Activated CD4-positive, CD25-positive, alpha-beta regulatory T cell treated with anti-CD3 and anti-CD28 coated beads, Interleukin-2, amount 50 U/mL, for 24 hours (primary cell): ENCODE measurements at regions not wholly inside any gene's neighbourhood (a gene's known extent, or its start where the extent isn't known, plus 50 kb on each side); places are given as distances from the start of the nearest gene placed in this dataset.
"Not testable (repeated sequence)": the region's sequence is repeated elsewhere in the genome, so short reads cannot be mapped to it uniquely, and the experiment has no call there.

Source experiments
- ATAC-seq, 2 donors: fragments of 150-1000 bp; cut with Tn5 transposase; one replicate each; pipeline ENCODE4 v1.10.0; 2021; ENCODE audit warnings: mild to moderate bottlenecking in 1 of 2, moderate library complexity in 1 of 2

- no peak for ATAC-seq
These were observed 516.7 kb upstream of the TMEM132C start for GRCh38 chr12:127750076-127750840.

DNA sequence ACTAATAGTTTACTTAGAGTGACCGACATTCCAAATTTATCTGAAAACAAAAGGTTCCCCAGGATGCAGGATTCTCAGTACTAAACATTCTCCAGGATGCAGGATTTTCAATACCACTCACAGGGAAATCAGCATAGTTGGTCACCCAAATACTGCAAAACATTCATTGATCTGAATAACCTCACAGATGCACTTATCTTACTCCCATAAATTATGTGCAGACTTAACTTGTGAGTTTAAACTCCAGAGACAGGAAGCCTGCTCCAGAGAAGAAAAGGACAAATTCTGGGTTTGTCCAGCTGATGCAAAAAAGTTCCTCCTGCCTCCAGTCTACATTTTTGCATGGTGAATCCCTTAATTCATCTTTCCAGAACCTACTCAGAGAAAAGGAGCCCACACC, 514.2 kb upstream of the TMEM132C start:
- no peak for ATAC-seq

- no peak for ATAC-seq
These were observed 506.6 kb upstream of the TMEM132C start for GRCh38 chr12:127760357-127760756.

- no peak for ATAC-seq
These were observed 506.0 kb upstream of the TMEM132C start for GRCh38 chr12:127760996-127761395.

DNA sequence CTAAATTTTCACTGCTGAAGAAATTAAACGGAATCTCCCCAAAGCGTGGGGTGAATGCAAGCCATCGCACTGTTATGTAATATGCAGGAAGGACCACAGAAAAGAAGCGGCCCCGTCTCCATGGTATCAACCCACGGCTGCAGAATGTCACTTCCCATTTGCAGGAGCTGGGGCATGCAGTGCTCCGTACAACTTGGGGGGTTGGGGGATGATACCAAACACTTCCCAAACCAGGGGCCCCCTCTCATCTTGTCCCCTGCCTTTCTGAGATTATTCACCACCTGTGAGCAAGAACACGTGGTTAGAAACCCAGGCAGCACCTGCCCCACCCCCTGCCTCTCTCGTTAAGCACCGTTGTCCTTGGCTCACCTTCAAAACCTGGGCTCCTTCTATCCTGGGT, 505.1 kb upstream of the TMEM132C start:
- no peak for ATAC-seq

GRCh38 chr12:127767656-127768055, 499.3 kb upstream of the TMEM132C start:
- ATAC-seq = no peak

- no peak for ATAC-seq
These were observed 496.9 kb upstream of the TMEM132C start for GRCh38 chr12:127770118-127770517.

DNA sequence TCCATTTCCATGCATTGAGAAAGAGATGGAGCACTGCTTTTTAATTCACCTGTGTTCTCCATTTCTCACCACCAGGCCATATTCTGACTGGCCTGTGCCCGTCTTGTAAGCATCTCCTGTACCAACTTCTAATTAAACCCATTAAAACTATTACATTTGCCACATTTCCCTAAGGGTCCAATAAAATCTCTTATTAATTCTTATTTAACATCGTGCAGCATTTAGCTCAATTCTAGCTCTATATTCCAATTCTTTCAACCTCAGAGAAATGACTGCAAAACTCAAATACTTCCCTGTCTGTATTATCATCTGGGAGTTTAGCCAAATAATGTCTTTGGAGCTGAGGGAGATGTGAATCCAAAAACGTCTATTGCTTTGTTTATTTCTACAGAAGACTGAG, 495.4 kb upstream of the TMEM132C start:
- no peak for ATAC-seq

DNA sequence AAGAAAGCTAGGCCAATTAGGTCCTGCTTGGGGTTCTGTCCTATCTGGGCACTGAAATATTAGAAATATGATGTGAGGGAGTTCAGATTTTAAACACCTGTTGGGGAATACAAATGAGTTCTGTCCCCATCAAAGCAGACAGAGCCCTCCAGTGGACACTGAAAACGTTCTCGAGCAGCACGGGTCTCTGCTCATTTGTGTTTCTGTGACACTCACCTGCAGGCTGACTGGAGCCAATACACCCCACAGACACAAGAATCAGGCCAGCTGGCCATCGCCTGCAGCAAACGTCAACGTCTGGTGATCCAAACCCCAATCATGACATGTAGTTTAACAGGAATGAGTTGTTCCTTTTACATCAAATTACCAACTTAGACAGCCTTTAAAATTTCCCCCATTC, 493.4 kb upstream of the TMEM132C start:
- ATAC-seq = no peak

GRCh38 chr12:127774828-127775227, 492.1 kb upstream of the TMEM132C start:
- no peak for ATAC-seq

DNA sequence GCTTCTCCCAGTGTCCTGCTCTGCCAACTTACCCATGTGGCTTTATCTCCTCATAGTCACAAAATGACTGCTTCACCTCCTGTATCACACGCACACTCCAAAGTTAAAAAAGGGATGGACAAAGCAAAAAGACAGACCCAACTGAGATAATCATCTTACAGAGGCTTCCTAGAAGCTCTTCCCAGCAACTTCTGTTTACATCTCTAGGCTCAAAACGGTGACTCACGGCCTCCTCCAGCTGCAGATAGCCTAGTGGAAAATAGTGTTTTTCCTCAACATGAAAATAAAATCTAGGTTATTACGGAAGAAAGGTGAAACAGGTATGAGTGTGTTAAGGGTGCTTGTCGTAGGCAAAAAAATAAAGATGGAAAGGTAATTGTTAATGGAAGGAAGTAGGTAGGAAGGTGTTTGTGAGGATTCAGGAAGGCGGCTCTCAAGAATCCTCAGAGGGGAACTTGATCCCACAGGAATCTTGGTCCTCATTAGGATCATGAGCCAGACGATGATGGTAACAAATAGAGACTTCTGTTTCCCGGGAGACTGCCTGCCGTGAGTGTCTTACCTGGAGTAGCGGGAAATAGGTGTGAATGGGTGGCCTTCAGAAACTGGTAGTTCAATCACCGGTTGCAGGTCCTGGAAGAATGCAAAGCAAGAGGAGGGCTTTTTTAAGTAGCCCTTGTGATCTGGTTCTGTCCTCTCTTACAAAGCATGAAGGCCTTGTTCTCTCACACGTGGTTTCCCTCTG, 487.5 kb upstream of the TMEM132C start:
- no peak for ATAC-seq

DNA sequence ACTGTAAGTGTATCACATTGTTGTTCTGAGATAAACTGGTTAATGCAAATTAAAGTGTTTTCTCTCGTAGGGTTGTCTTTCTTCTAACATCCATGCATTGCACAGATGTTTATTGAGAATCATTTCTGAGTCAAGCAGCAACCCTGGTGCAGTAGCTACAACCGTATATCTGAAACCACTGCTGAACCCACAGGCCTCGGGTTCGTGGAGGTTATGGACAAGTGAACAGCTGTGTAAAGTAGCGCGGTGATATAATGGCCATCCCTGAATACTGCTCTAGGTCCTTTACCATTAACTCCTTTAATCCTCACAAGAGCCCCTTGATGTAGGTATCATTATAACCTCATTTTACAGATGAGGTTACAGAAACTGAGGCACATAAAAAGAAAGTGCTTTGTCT, 486.1 kb upstream of the TMEM132C start:
- ATAC-seq = no peak

DNA sequence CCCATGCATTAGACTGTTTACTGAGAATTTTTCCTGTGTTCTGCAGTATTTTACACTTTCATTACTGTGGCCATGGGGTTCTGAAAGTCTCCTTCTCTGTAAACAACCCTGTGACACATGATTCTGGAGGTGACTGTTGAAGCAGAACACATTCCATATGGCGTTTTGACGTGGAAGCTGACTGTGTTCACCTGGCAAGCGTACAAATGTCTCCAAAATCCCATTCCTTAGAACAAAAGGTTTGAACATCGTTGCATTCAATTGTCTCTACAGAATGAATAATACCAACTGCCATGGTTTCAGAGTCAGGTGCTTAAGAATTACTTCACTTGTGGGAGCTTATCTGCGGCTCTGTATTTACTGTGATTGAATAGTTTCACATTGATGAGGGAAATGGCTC, 485.6 kb upstream of the TMEM132C start:
- ATAC-seq = no peak

GRCh38 chr12:127785540-127785939, 481.4 kb upstream of the TMEM132C start:
- no peak for ATAC-seq

- ATAC-seq = no peak
These were observed 480.9 kb upstream of the TMEM132C start for GRCh38 chr12:127785986-127786590.

- no peak for ATAC-seq
These were observed 479.4 kb upstream of the TMEM132C start for GRCh38 chr12:127787544-127787943.

DNA sequence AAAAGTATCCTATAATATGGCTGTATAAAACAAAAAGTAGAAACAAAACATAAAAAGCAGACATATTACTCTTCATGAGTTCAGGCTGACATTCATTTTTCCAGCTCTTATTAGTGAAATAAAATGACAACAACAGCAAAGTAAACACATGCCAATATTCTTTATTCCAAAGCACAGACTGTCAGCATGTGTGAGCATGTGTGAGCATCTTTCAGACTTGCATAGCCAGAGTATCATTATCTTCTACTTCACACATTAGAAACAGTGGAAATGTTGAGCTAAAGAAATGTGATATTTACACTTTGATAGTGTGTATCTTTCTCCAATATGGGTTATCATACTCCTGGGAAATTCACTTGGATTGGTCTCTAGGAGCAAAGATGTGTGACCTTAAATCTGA, 476.6 kb upstream of the TMEM132C start:
- no peak for ATAC-seq

DNA sequence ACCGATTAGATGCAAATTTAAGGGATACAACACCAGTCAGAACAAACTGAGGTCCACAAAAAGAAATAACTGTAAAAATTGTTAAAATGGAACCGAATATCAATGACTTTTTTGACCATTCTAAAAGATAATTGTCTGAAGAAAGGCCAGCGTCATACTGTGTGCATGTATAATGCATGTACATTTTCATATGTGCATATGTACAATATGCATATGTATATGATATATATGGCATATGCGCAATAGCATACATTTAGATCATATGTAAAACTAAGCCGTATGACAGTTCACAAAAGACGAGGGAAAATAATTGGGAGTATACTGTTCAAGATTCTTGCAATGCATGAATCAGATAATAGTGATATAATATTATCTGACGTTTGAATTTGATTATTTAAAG, 475.8 kb upstream of the TMEM132C start:
- ATAC-seq = no peak

- ATAC-seq = no peak
These were observed 469.1 kb upstream of the TMEM132C start for GRCh38 chr12:127797918-127798317.

DNA sequence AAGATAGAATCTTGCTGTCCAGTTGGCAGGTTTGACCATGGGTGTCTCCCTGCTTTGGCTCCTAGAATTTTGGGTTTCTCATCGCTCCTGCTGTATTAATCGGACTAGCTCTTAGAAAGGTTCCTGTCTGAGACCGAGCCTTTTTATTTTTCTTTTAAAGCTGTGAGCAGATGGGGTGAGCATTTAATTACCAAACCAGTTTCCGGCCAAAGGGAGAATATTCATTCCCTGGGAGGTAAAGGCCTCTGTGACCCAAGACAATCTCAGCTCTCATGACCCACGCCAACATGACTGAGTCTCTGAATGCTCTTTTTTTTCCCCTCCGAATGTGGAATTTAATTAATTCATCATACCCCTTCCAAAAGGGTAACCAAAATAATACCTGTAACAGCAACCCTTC, 464.7 kb upstream of the TMEM132C start:
- ATAC-seq = no peak

DNA sequence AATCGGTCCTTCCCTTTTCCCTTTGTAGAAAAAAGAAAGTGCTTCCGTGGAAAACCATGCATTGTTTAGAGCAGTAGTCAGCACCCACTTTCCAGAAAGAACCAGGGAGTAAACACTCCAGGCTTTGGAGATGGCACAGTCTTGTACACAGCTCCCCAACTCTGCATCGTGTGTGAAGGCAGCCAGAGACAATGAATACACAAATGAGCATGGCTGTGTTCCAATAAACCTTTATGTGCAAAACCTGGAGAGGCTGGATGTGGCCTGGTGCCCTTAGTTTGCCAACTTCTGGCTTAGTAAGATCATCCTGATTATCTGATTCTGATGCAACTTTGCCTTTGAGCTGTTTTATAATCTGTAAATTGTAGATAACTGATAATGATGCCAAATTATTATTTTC, 463.4 kb upstream of the TMEM132C start:
- no peak for ATAC-seq

DNA sequence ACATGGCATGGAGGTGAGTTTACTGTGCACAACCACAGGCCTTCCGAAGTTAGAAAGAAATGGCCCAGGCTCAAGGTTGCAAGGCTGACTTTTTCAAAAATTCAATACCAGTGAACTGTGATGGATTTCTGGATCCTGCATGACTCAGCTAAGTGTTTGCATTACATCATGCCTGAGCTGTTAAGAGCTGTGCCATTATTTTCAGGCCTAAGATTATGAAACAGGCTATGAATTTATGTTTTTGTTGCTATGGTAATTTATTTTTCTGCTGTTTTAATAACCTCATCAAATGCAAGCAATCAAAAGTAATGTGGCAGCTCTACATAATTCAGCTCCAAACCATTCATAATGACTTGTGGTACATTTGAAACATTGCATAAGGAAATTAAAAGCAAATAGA, 457.7 kb upstream of the TMEM132C start:
- no peak for ATAC-seq

DNA sequence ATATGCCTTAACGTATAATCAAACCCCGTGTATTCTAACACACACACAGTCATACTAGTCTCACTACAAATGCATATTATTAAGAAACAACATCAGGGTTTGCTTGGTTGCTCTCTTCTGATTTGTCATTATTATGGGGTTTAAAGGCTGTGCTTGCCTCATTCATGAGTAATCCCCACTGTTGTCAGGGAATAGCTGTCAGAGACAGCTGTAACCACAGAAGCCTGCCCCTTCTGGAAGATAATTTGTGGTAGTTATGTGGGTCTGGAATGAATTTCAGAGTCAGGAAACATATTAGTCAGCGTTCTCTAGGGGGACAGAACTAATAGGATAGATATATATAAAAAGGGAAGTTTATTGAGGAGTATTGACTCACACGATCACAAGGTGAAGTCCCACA, 456.9 kb upstream of the TMEM132C start:
- no peak for ATAC-seq

DNA sequence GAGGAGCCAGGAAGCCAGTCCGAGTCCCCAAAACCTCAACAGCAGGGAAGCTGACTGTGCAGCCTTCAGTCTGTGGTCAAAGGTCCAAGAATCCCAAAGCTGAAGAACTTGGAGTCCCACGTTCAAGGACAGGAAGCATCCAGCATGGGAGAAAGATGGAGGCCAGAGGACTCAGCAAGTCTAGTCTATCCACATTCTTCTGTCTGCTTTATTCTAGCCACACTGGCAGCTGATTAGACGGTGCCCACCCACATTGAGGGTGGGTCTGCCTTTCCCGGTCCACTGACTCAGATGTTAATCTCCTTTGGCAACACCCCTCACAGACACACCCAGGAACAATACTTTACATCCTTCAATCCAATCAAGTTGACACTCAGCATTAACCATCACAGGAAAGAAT, 456.5 kb upstream of the TMEM132C start:
- not testable (repeated sequence) for ATAC-seq
